ENCODE measurements at regions not wholly inside any gene's neighbourhood (a gene's known extent, or its start where the extent isn't known, plus 50 kb on each side); places are given as distances from the start of the nearest gene placed in this dataset.

- POLR2A ChIA-PET: interaction anchor here (0.5 kb wide), 1 partner anchor 358 kb away, joined by 3 read pairs; the partner anchor contains the start of gene RSPH14
- DNase-seq (no peak), ATAC-seq (no peak)
- Mint-ChIP-seq H3K36me3 (ENCODE audit: low read depth) (no peaks in the 10 kb centered on the region), H3K27me3 (no peaks in the 10 kb centered on the region), H3K27ac (no peak overlapping the region), H3K9me3 (no peaks in the 10 kb centered on the region), H3K4me1 (ENCODE audit: low read depth) (peaks cover 4% of the 10 kb centered on the region), H3K4me3 (no peak overlapping the region)
- no peak for TF ChIP-seq CTCF (IDR thresholded peaks at IDR 0.05)
- intact Hi-C loops (cut with micrococcal nuclease): no loop called here
- CTCF ChIA-PET: interaction anchor here (1.6 to 7.8 kb wide), 5 partner anchors 14 to 101 kb away, joined by 4 to 72 read pairs (median 5); no protein-coding TSS in a partner anchor
Measured at GRCh38 chr22:22783575-22783974, 104.0 kb upstream of the IGLL5 start.

GRCh38 chr22:22784249-22785039 is 103.2 kb upstream of the IGLL5 start:
- no peaks in the 10 kb centered on the region for H3K9me3 Mint-ChIP-seq
- POLR2A ChIA-PET: no interaction called here
- no peak for ATAC-seq
- intact Hi-C loops (cut with micrococcal nuclease): no loop called here
- no peak overlapping the region for H3K4me3 Mint-ChIP-seq
- no peaks in the 10 kb centered on the region for H3K36me3 Mint-ChIP-seq (ENCODE audit: low read depth)
- no peak overlapping the region for H3K27ac Mint-ChIP-seq
- H3K27me3 Mint-ChIP-seq: no peaks in the 10 kb centered on the region
- H3K4me1 Mint-ChIP-seq (ENCODE audit: low read depth): peaks cover 8% of the 10 kb centered on the region
- CTCF ChIA-PET: interaction anchor here (1.6 to 7.8 kb wide), 5 partner anchors 15 to 100 kb away, joined by 4 to 72 read pairs (median 5); no protein-coding TSS in a partner anchor
- DNase-seq: no peak
- no peak for TF ChIP-seq CTCF (IDR thresholded peaks at IDR 0.05)

- no peak overlapping the region for H3K27ac Mint-ChIP-seq
- POLR2A ChIA-PET: no interaction called here
- no peak for ATAC-seq
- H3K36me3 Mint-ChIP-seq (ENCODE audit: low read depth): no peaks in the 10 kb centered on the region
- no peak for DNase-seq
- CTCF ChIA-PET: interaction anchor here (0.6 to 7.8 kb wide), 7 partner anchors 16 to 450 kb away, joined by 3 to 72 read pairs (median 10); no protein-coding TSS in a partner anchor
- no peak for TF ChIP-seq CTCF (IDR thresholded peaks at IDR 0.05)
- H3K4me3 Mint-ChIP-seq: no peak overlapping the region
- H3K27me3 Mint-ChIP-seq: no peaks in the 10 kb centered on the region
- intact Hi-C loops (cut with micrococcal nuclease): no loop called here
- peaks cover 18% of the 10 kb centered on the region for H3K4me1 Mint-ChIP-seq (ENCODE audit: low read depth)
- H3K9me3 Mint-ChIP-seq: no peaks in the 10 kb centered on the region
Measured at GRCh38 chr22:22785316-22786065, 102.1 kb upstream of the IGLL5 start.

- ATAC-seq: no peak
- DNase-seq: no peak
- no peak for TF ChIP-seq CTCF (IDR thresholded peaks at IDR 0.05)
- Mint-ChIP-seq H3K9me3 (no peaks in the 10 kb centered on the region), H3K36me3 (ENCODE audit: low read depth) (no peaks in the 10 kb centered on the region), H3K27ac (no peak overlapping the region), H3K4me3 (no peak overlapping the region), H3K4me1 (ENCODE audit: low read depth) (peaks cover 26% of the 10 kb centered on the region), H3K27me3 (no peaks in the 10 kb centered on the region)
- intact Hi-C loops (cut with micrococcal nuclease): no loop called here
- CTCF ChIA-PET: interaction anchor here (0.6 to 7.8 kb wide), 16 partner anchors 16 to 449 kb away, joined by 3 to 72 read pairs (median 10); no protein-coding TSS in a partner anchor
- POLR2A ChIA-PET: interaction anchor here (0.9 kb wide), 1 partner anchor 12 kb away, joined by 4 read pairs; no protein-coding TSS in a partner anchor
Measured at GRCh38 chr22:22786301-22787115, 101.1 kb upstream of the IGLL5 start.

Measured in activated CD8-positive, alpha-beta T cell treated with anti-CD3 and anti-CD28 coated beads for 36 hours (primary cell).